ENCODE measurements at regions not wholly inside any gene's neighbourhood (a gene's known extent, or its start where the extent isn't known, plus 50 kb on each side); places are given as distances from the start of the nearest gene placed in this dataset.

DNA sequence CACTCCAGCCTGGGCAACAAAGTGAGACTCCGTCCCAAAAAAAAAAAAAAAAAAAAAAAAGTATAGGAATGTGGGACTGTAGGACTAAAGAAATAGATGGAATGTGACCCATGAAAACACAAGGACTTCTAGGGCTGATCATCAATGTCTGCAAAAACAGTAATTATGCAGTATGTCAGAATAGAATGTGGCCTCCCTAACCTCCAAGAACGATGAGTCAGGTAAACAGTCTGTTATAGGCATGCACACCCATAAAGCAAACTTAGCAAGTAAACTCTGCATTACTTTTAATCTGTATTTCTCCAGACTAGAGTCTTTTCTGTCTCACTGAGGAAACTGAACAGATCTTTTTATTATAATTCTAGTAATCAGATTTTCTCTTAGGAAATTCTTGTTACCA lies 233.4 kb downstream of the HNRNPD start:
- Histone ChIP-seq H3K79me1 (replicated peaks; ENCODE audit: low read length, poor library complexity, severe bottlenecking) (no peaks in the 10 kb centered on the region), H3K9ac (ENCODE audit: low read length) (no peak overlapping the region), H2BK12ac (ENCODE audit: low read length in 2 of 2) (no peak overlapping the region), H2BK120ac (ENCODE audit: low read depth, low read length) (no peak overlapping the region), H2BK15ac (ENCODE audit: low read depth, poor library complexity, severe bottlenecking) (no peak overlapping the region), H3K18ac (ENCODE audit: low read depth in 1 of 2, low read length in 2 of 2) (no peak overlapping the region), H3K23ac (ENCODE audit: low read length in 2 of 2) (no peak overlapping the region), H2BK5ac (ENCODE audit: low read depth, low read length, poor library complexity, severe bottlenecking) (no peak overlapping the region), H3K4me3 (ENCODE audit: insufficient read depth in 1 of 2, low read depth in 1 of 2, low read length in 2 of 2) (no peak overlapping the region), H3K14ac (ENCODE audit: low read length in 2 of 2) (no peak overlapping the region), H3K27ac (ENCODE audit: low read length, poor library complexity, severe bottlenecking) (no peak overlapping the region), H4K8ac (ENCODE audit: low read length) (no peak overlapping the region), H3K4me1 (ENCODE audit: control insufficient read depth, insufficient read depth, low read depth, low read length) (no peaks in the 10 kb centered on the region), H3K27me3 (ENCODE audit: control insufficient read depth in 1 of 2, insufficient read depth in 1 of 2, low read length in 2 of 2) (peaks cover 0 to 5% of the 10 kb centered on the region in 2 experiments), H4K91ac (ENCODE audit: low read length) (no peak overlapping the region), H2AK5ac (ENCODE audit: low read length, severe bottlenecking) (no peak overlapping the region), H3K36me3 (ENCODE audit: control insufficient read depth in 1 of 2, insufficient read depth in 2 of 2, low read depth in 1 of 2, low read length in 2 of 2) (no peaks in the 10 kb centered on the region), H3K9me3 (ENCODE audit: control insufficient read depth, low read length) (no peaks in the 10 kb centered on the region), H3K4me2 (ENCODE audit: low read length, poor library complexity, severe bottlenecking) (no peak overlapping the region), H3K4ac (ENCODE audit: low read depth in 1 of 2, low read length in 2 of 2) (no peak overlapping the region), H2AFZ (ENCODE audit: low read depth, low read length) (no peak overlapping the region)
- no peak for DNase-seq
- WGBS, result 67% methylated on average over 1 of the region's 2 CpGs

DNA sequence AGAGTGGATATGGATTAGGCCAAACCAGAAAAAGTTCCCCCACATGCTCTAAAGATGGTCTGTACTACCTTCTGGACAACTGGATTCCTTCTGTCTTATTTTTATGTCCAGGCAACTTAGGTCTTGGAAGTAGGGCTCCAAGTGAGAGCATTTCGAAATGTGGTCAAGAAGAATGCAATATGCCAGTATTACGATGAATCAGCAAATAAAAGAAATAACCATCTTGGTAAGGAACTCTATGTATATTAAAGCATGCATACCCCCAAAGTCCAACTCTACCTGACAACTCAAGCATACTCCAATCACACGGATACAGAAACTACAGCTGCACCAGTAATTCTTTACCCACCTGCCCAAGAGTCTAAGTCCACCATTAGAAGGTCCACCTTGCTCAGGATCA lies 234.5 kb downstream of the HNRNPD start:
- DNase-seq, result no peak
- H4K8ac ChIP-seq (ENCODE audit: low read length), result no peak overlapping the region
- no peak overlapping the region for H3K4me3 ChIP-seq (ENCODE audit: insufficient read depth in 1 of 2, low read depth in 1 of 2, low read length in 2 of 2)
- no peak overlapping the region for H2BK120ac ChIP-seq (ENCODE audit: low read depth, low read length)
- no peak overlapping the region for H3K4ac ChIP-seq (ENCODE audit: low read depth in 1 of 2, low read length in 2 of 2)
- H3K9me3 ChIP-seq (ENCODE audit: control insufficient read depth, low read length), result no peaks in the 10 kb centered on the region
- no peak overlapping the region for H2BK12ac ChIP-seq (ENCODE audit: low read length in 2 of 2)
- no peak overlapping the region for H2AK5ac ChIP-seq (ENCODE audit: low read length, severe bottlenecking)
- no peak overlapping the region for H2BK15ac ChIP-seq (ENCODE audit: low read depth, poor library complexity, severe bottlenecking)
- no peak overlapping the region for H3K4me2 ChIP-seq (ENCODE audit: low read length, poor library complexity, severe bottlenecking)
- H3K4me1 ChIP-seq (ENCODE audit: control insufficient read depth, insufficient read depth, low read depth, low read length), result no peaks in the 10 kb centered on the region
- H4K91ac ChIP-seq (ENCODE audit: low read length), result no peak overlapping the region
- H3K18ac ChIP-seq (ENCODE audit: low read depth in 1 of 2, low read length in 2 of 2), result no peak overlapping the region
- no peak overlapping the region for H3K23ac ChIP-seq (ENCODE audit: low read length in 2 of 2)
- H3K36me3 ChIP-seq (ENCODE audit: control insufficient read depth in 1 of 2, insufficient read depth in 2 of 2, low read depth in 1 of 2, low read length in 2 of 2), result no peaks in the 10 kb centered on the region
- no peak overlapping the region for H3K27ac ChIP-seq (ENCODE audit: low read length, poor library complexity, severe bottlenecking)
- no peaks in the 10 kb centered on the region for H3K79me1 ChIP-seq (replicated peaks; ENCODE audit: low read length, poor library complexity, severe bottlenecking)
- no peak overlapping the region for H3K9ac ChIP-seq (ENCODE audit: low read length)
- peaks cover 0 to under 1% of the 10 kb centered on the region in 2 experiments for H3K27me3 ChIP-seq (ENCODE audit: control insufficient read depth in 1 of 2, insufficient read depth in 1 of 2, low read length in 2 of 2)
- no peak overlapping the region for H3K14ac ChIP-seq (ENCODE audit: low read length in 2 of 2)
- no peak overlapping the region for H2BK5ac ChIP-seq (ENCODE audit: low read depth, low read length, poor library complexity, severe bottlenecking)
- 50% methylated on average over 1 of the region's 3 CpGs for WGBS
- no peak overlapping the region for H2AFZ ChIP-seq (ENCODE audit: low read depth, low read length)

DNA sequence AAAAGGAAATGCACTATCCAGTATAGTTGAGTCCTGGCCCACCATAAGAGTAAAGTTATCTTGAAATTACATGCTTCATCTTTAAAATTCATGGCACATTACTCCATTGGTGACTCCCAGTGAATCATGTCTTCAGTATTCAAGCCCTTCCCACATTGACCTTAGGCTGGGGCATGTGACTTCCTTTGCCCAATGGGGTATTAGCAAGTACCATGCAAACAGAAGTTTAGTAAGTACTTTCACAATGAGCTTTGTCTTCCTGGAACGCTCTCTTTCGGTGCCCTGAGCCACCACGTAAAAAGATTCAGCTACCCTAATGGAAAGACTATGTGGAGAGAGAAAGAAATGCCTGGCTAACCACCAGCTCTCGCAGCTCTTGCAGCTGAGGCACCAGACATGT lies 235.4 kb downstream of the HNRNPD start:
- no peak overlapping the region for H2BK5ac ChIP-seq (ENCODE audit: low read depth, low read length, poor library complexity, severe bottlenecking)
- H3K79me1 ChIP-seq (replicated peaks; ENCODE audit: low read length, poor library complexity, severe bottlenecking), result no peaks in the 10 kb centered on the region
- no peak overlapping the region for H4K91ac ChIP-seq (ENCODE audit: low read length)
- no peak overlapping the region for H3K27ac ChIP-seq (ENCODE audit: low read length, poor library complexity, severe bottlenecking)
- DNase-seq, result no peak
- H3K4ac ChIP-seq (ENCODE audit: low read depth in 1 of 2, low read length in 2 of 2), result no peak overlapping the region
- H3K4me1 ChIP-seq (ENCODE audit: control insufficient read depth, insufficient read depth, low read depth, low read length), result no peaks in the 10 kb centered on the region
- H2AFZ ChIP-seq (ENCODE audit: low read depth, low read length), result no peak overlapping the region
- H3K14ac ChIP-seq (ENCODE audit: low read length in 2 of 2), result no peak overlapping the region
- H3K4me2 ChIP-seq (ENCODE audit: low read length, poor library complexity, severe bottlenecking), result no peak overlapping the region
- WGBS, result 43% methylated on average over 3 of the region's 4 CpGs
- no peak overlapping the region for H2AK5ac ChIP-seq (ENCODE audit: low read length, severe bottlenecking)
- H3K18ac ChIP-seq (ENCODE audit: low read depth in 1 of 2, low read length in 2 of 2), result no peak overlapping the region
- H2BK12ac ChIP-seq (ENCODE audit: low read length in 2 of 2), result no peak overlapping the region
- no peak overlapping the region for H3K9ac ChIP-seq (ENCODE audit: low read length)
- H3K4me3 ChIP-seq (ENCODE audit: insufficient read depth in 1 of 2, low read depth in 1 of 2, low read length in 2 of 2), result no peak overlapping the region
- H3K36me3 ChIP-seq (ENCODE audit: control insufficient read depth in 1 of 2, insufficient read depth in 2 of 2, low read depth in 1 of 2, low read length in 2 of 2), result no peaks in the 10 kb centered on the region
- no peak overlapping the region for H2BK15ac ChIP-seq (ENCODE audit: low read depth, poor library complexity, severe bottlenecking)
- no peak overlapping the region for H3K23ac ChIP-seq (ENCODE audit: low read length in 2 of 2)
- no peak overlapping the region for H2BK120ac ChIP-seq (ENCODE audit: low read depth, low read length)
- H3K9me3 ChIP-seq (ENCODE audit: control insufficient read depth, low read length), result no peaks in the 10 kb centered on the region
- no peaks in the 10 kb centered on the region for H3K27me3 ChIP-seq (ENCODE audit: control insufficient read depth in 1 of 2, insufficient read depth in 1 of 2, low read length in 2 of 2)
- H4K8ac ChIP-seq (ENCODE audit: low read length), result no peak overlapping the region

DNA sequence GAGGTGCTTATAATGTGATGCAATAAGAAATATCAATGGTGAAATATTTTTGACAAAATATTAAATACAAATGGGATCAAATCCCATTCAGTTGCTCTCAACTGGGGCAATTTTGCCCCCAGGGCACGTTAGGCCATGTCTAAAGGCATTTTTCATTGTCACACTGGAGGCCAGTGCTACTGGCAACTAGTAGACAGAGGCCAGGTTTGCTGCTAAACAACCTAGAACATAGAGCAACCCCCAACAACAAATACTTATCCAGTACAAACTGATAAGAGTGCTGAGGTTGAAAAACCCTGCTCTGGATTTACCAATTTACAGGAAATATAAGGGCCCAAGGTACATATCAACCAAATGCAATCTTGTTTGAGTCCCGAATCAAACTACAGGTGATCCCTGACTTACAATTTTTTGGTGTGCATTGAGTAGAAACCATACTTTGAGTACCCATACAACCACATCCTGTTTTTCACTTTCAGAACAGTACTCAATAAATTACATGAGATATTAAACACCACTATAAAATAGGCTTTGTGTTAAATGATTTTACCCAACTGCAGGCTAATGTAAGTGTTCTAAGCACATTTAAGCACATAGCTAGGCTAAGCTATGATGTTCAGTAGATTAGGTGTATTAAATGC lies 237.5 kb downstream of the HNRNPD start:
- Histone ChIP-seq H2AFZ (ENCODE audit: low read depth, low read length) (no peak overlapping the region), H2BK5ac (ENCODE audit: low read depth, low read length, poor library complexity, severe bottlenecking) (no peak overlapping the region), H3K9me3 (ENCODE audit: control insufficient read depth, low read length) (no peaks in the 10 kb centered on the region), H2BK120ac (ENCODE audit: low read depth, low read length) (no peak overlapping the region), H2AK5ac (ENCODE audit: low read length, severe bottlenecking) (no peak overlapping the region), H3K79me1 (replicated peaks; ENCODE audit: low read length, poor library complexity, severe bottlenecking) (no peaks in the 10 kb centered on the region), H2BK12ac (ENCODE audit: low read length in 2 of 2) (no peak overlapping the region), H3K4ac (ENCODE audit: low read depth in 1 of 2, low read length in 2 of 2) (no peak overlapping the region), H3K4me1 (ENCODE audit: control insufficient read depth, insufficient read depth, low read depth, low read length) (no peaks in the 10 kb centered on the region), H3K27me3 (ENCODE audit: control insufficient read depth in 1 of 2, insufficient read depth in 1 of 2, low read length in 2 of 2) (no peaks in the 10 kb centered on the region), H3K23ac (ENCODE audit: low read length in 2 of 2) (no peak overlapping the region), H3K14ac (ENCODE audit: low read length in 2 of 2) (no peak overlapping the region), H3K4me3 (ENCODE audit: insufficient read depth in 1 of 2, low read depth in 1 of 2, low read length in 2 of 2) (no peak overlapping the region), H3K9ac (ENCODE audit: low read length) (no peak overlapping the region), H4K91ac (ENCODE audit: low read length) (no peak overlapping the region), H2BK15ac (ENCODE audit: low read depth, poor library complexity, severe bottlenecking) (no peak overlapping the region), H3K18ac (ENCODE audit: low read depth in 1 of 2, low read length in 2 of 2) (no peak overlapping the region), H4K8ac (ENCODE audit: low read length) (no peak overlapping the region), H3K4me2 (ENCODE audit: low read length, poor library complexity, severe bottlenecking) (no peak overlapping the region), H3K36me3 (ENCODE audit: control insufficient read depth in 1 of 2, insufficient read depth in 2 of 2, low read depth in 1 of 2, low read length in 2 of 2) (no peaks in the 10 kb centered on the region), H3K27ac (ENCODE audit: low read length, poor library complexity, severe bottlenecking) (no peak overlapping the region)
- DNase-seq, result no peak
- 47% methylated on average over 2 of the region's 2 CpGs for WGBS

Data from mesenchymal stem cell (in vitro differentiated cells and primary cell).